PFSK-1 (cell line): ENCODE measurements at regions not wholly inside any gene's neighbourhood (a gene's known extent, or its start where the extent isn't known, plus 50 kb on each side); places are given as distances from the start of the nearest gene placed in this dataset.

ENCODE experiments used
- FOXP2 ChIP-seq: optimal IDR thresholded peaks from 2 replicates; pipeline ENCODE3; 2011; ENCODE audit warnings: borderline replicate concordance, control low read depth, inconsistent platforms; ENCODE audit not compliant: insufficient read depth; ENCODE audit errors: extremely low read length, extremely low read depth
- POLR2AphosphoS5 ChIP-seq: IDR thresholded peaks from 2 replicates; pipeline ENCODE4 v1.6.1; 2012; ENCODE audit warnings: low read depth, mild to moderate bottlenecking, control low read depth, low read length, moderate library complexity
- SIN3A ChIP-seq: IDR thresholded peaks from 2 replicates; pipeline ENCODE4 v1.6.1; 2012; ENCODE audit warnings: mild to moderate bottlenecking, low read length, moderate library complexity, borderline replicate concordance; ENCODE audit not compliant: insufficient read depth
- TAF1 ChIP-seq: IDR thresholded peaks from 2 replicates; pipeline ENCODE4 v1.6.1; 2012; ENCODE audit warnings: low read length, control low read depth, borderline replicate concordance; ENCODE audit not compliant: insufficient read depth
- TF ChIP-seq, protein P1 (sequence below), 2 experiments: IDR thresholded peaks; 2 replicates each; pipeline versions ENCODE4 v1.6.1 to v1.8.0; 2011 to 2012; ENCODE audit warnings: low read depth in 2 of 2, low read length in 2 of 2, control low read depth in 1 of 2, inconsistent platforms in 1 of 2, mild to moderate bottlenecking in 1 of 2, moderate library complexity in 1 of 2; ENCODE audit not compliant: insufficient read depth in 1 of 2

DNA sequence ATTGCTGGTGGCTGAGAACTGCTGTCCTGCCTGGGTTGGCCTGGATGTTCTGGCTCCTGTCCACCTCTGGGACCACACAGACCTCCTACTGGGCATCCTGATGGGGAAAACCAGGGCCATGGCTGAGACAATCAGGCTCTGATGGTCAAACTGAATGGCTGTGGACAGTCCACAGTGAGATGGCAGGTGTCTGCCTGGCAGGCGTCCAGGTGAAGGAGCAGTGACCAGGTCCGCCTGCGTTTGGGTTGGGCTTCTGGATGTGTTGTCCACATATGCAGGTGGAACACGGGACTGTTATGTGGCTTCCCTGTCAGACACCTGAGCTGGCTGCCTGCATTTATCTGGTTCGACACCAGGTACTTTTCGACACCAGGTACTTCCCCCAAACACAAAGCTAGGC lies 241.7 kb downstream of the BUB3 start:
- TF ChIP-seq FOXP2 = no peak
- no peak for TF ChIP-seq SIN3A
- no peak for TF ChIP-seq TAF1
- TF ChIP-seq POLR2AphosphoS5 = no peak
- TF ChIP-seq, protein P1, sequence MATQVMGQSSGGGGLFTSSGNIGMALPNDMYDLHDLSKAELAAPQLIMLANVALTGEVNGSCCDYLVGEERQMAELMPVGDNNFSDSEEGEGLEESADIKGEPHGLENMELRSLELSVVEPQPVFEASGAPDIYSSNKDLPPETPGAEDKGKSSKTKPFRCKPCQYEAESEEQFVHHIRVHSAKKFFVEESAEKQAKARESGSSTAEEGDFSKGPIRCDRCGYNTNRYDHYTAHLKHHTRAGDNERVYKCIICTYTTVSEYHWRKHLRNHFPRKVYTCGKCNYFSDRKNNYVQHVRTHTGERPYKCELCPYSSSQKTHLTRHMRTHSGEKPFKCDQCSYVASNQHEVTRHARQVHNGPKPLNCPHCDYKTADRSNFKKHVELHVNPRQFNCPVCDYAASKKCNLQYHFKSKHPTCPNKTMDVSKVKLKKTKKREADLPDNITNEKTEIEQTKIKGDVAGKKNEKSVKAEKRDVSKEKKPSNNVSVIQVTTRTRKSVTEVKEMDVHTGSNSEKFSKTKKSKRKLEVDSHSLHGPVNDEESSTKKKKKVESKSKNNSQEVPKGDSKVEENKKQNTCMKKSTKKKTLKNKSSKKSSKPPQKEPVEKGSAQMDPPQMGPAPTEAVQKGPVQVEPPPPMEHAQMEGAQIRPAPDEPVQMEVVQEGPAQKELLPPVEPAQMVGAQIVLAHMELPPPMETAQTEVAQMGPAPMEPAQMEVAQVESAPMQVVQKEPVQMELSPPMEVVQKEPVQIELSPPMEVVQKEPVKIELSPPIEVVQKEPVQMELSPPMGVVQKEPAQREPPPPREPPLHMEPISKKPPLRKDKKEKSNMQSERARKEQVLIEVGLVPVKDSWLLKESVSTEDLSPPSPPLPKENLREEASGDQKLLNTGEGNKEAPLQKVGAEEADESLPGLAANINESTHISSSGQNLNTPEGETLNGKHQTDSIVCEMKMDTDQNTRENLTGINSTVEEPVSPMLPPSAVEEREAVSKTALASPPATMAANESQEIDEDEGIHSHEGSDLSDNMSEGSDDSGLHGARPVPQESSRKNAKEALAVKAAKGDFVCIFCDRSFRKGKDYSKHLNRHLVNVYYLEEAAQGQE (IDR thresholded peaks at IDR 0.05; ENCODE audit: insufficient read depth in 1 of 2, low read depth in 2 of 2, low read length in 2 of 2) = no peak

DNA sequence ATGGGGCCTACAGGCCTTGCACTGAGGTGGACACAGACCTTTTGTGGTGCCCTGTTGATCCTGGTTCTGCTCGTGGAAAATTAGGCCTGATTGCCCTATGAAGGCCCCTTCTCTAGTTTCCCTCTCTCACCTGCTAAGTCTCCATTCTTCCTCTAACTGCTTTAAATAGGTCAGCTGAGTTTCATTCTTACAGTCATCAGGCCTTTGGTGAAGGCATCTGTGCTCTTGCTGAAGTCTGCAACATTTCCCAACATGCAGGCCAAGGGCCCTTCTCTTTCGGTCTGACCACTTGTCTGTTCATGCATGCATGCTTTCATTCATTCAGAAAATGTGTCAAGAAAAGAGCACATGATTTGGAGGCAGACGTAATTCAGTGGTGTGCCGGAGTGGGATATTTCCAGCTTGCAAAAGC lies 244.0 kb downstream of the BUB3 start:
- TF ChIP-seq SIN3A (no peak), TAF1 (no peak), POLR2AphosphoS5 (no peak), FOXP2 (no peak)
- TF ChIP-seq, protein P1 (IDR thresholded peaks at IDR 0.05; ENCODE audit: insufficient read depth in 1 of 2, low read depth in 2 of 2, low read length in 2 of 2) = no peak

DNA sequence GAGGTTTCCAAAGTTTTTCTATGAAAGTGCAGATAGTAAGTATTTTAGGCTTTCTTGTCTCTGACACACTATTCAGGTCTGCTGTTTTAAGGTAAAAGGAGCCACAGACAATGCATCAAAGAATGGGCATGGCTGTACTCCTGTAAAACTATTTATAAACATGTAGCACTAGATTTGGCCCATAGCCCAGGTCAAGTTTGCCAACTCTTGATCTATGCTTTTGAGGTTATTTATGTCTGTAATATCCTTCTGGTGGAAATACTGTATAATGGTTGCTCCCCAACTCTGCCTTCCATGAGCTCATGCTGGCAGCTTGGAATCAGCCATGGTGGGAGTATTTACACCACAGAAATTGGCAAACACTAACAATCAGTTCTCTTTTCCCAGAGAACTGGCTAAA lies 244.6 kb downstream of the BUB3 start:
- TF ChIP-seq TAF1 (no peak), FOXP2 (no peak), SIN3A (no peak), POLR2AphosphoS5 (no peak)
- TF ChIP-seq, protein P1 (IDR thresholded peaks at IDR 0.05; ENCODE audit: insufficient read depth in 1 of 2, low read depth in 2 of 2, low read length in 2 of 2) = no peak

DNA sequence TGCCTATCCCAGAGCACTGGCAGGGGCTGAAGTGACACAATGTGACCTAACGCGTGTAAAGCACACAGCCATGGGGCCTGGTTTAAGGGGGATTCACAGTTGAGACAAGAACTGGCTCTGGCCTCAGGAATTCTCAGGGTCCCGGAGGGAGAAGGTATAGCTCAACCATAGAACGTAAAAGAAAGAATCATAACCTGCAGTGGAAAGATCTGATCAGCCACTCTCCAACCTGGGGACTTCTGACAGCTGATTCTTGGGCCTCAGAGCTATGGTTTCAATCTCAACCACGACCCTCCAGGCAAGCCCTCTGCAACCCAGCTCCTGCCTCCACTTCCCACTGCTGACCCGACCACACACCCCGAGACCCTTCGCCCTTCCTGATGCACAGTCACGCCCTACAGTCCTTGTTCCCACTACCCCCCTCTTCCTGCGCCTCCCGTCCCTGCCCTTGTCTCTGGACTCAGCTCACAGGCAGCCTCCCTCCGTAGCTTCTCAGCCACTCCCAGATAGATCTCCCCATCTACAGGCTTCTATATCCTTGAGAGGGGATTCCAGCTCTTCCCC lies 245.2 kb downstream of the BUB3 start:
- TF ChIP-seq SIN3A = no peak

DNA sequence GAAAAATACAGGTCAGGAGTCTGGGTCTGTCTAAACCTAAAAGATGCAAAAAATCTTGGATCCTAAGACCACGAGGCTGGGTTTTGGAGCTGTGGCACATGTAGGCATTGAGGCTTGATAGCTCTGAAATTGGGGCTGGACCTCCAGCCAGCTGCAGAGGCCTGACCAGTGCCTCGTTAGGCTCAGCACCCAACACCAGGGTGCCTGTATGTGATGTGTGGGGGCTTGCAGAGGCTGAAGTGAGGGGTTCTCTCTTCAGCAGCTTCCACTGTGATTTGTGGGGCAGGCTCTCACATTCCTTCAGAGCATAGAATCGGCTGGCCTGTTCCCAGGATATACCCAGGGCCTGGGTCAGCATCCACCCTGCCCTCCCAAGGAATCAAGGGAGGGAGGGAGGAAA lies 247.8 kb downstream of the BUB3 start:
- TF ChIP-seq, protein P1 (IDR thresholded peaks at IDR 0.05; ENCODE audit: insufficient read depth in 1 of 2, low read depth in 2 of 2, low read length in 2 of 2) = no peak
- TF ChIP-seq TAF1 = no peak
- TF ChIP-seq SIN3A = no peak
- no peak for TF ChIP-seq FOXP2
- TF ChIP-seq POLR2AphosphoS5 = no peak
